H9 (cell line): ENCODE measurements at regions not wholly inside any gene's neighbourhood (a gene's known extent, or its start where the extent isn't known, plus 50 kb on each side); places are given as distances from the start of the nearest gene placed in this dataset.

Source experiments
- DNase-seq: peaks from one replicate; pipeline ENCODE4 v3.0.0-alpha.2; 2017
- H2AFZ ChIP-seq: one replicate; pipeline ENCODE4 v1.6.1; 2013; ENCODE audit warnings: mild to moderate bottlenecking, low read length, control low read depth, moderate library complexity
- H2AK5ac ChIP-seq: 2 replicates; pipeline ENCODE4 v1.6.1; 2013; ENCODE audit warnings: low read length, control low read depth, mixed read lengths; ENCODE audit not compliant: insufficient read length
- H2BK120ac ChIP-seq: one replicate; pipeline ENCODE4 v1.6.1; 2013; ENCODE audit warnings: low read depth, mild to moderate bottlenecking, low read length, control low read depth, inconsistent platforms; ENCODE audit not compliant: poor library complexity, severe bottlenecking
- H2BK12ac ChIP-seq: 2 replicates; pipeline ENCODE4 v1.6.1; 2013; ENCODE audit warnings: low read length, control low read depth, mixed read lengths, low read depth; ENCODE audit not compliant: insufficient read length
- H2BK15ac ChIP-seq: 2 replicates; pipeline ENCODE4 v1.6.1; 2013; ENCODE audit warnings: low read depth, low read length, control low read depth
- H2BK20ac ChIP-seq: one replicate; pipeline ENCODE4 v1.6.1; 2013; ENCODE audit warnings: low read depth, mild to moderate bottlenecking, low read length, control low read depth, inconsistent platforms; ENCODE audit not compliant: poor library complexity, severe bottlenecking
- H2BK5ac ChIP-seq: 2 replicates; pipeline ENCODE4 v1.6.1; 2013; ENCODE audit warnings: low read length, control low read depth, mixed read lengths; ENCODE audit not compliant: insufficient read length
- H3K14ac ChIP-seq: 2 replicates; pipeline ENCODE4 v1.6.1; 2013; ENCODE audit warnings: low read length, control low read depth; ENCODE audit not compliant: insufficient read depth
- H3K18ac ChIP-seq: 2 replicates; pipeline ENCODE4 v1.6.1; 2013; ENCODE audit warnings: low read depth, mild to moderate bottlenecking, mixed read lengths, low read length, control low read depth; ENCODE audit not compliant: insufficient read length
- H3K23ac ChIP-seq: 2 replicates; pipeline ENCODE4 v1.6.1; 2013; ENCODE audit warnings: low read length, control low read depth, mixed read lengths, low read depth; ENCODE audit not compliant: insufficient read length
- H3K23me2 ChIP-seq: 2 replicates; pipeline ENCODE4 v1.6.1; 2013; ENCODE audit warnings: low read depth, mild to moderate bottlenecking, mixed read lengths, low read length, control low read depth; ENCODE audit not compliant: insufficient read length, poor library complexity, severe bottlenecking
- H3K27ac ChIP-seq: 2 replicates; pipeline ENCODE4 v1.5.1; 2013; ENCODE audit warnings: low read length, control low read depth, mixed read lengths, low read depth; ENCODE audit not compliant: insufficient read length
- H3K27me3 ChIP-seq: 2 replicates; pipeline ENCODE4 v1.6.1; 2013; ENCODE audit warnings: low read length, control low read depth, inconsistent platforms; ENCODE audit not compliant: insufficient read depth
- H3K4ac ChIP-seq: 2 replicates; pipeline ENCODE4 v1.6.1; 2013; ENCODE audit warnings: low read depth, mild to moderate bottlenecking, control low read depth, inconsistent platforms, low read length, moderate library complexity
- H3K4me1 ChIP-seq: 2 replicates; pipeline ENCODE4 v1.6.1; 2013; ENCODE audit warnings: low read length, control low read depth, inconsistent platforms; ENCODE audit not compliant: insufficient read depth
- H3K4me2 ChIP-seq: 2 replicates; pipeline ENCODE4 v1.6.1; 2013; ENCODE audit warnings: low read length, control low read depth, mixed read lengths; ENCODE audit not compliant: insufficient read length, insufficient read depth
- H3K56ac ChIP-seq: 2 replicates; pipeline ENCODE4 v1.6.1; 2013; ENCODE audit warnings: low read depth, mild to moderate bottlenecking, mixed read lengths, low read length, control low read depth; ENCODE audit not compliant: insufficient read length
- H3K79me1 ChIP-seq: 2 replicates; pipeline ENCODE4 v1.6.1; 2013; ENCODE audit warnings: low read depth, mild to moderate bottlenecking, moderate library complexity, low read length, control low read depth, inconsistent platforms; ENCODE audit not compliant: insufficient read depth, poor library complexity, severe bottlenecking
- H3K79me2 ChIP-seq: 2 replicates; pipeline ENCODE4 v1.6.1; 2013; ENCODE audit warnings: low read length, control low read depth, inconsistent platforms; ENCODE audit not compliant: insufficient read depth
- H3K9ac ChIP-seq: 2 replicates; pipeline ENCODE4 v1.6.1; 2013; ENCODE audit warnings: low read length, control low read depth, mixed read lengths; ENCODE audit not compliant: insufficient read length; ENCODE audit errors: extremely low read depth
- H3K9me3 ChIP-seq: one replicate; pipeline ENCODE4 v1.6.1; 2013; ENCODE audit warnings: low read depth, low read length, inconsistent platforms; ENCODE audit not compliant: control insufficient read depth
- H3T11ph ChIP-seq: one replicate; pipeline ENCODE4 v1.6.1; 2013; ENCODE audit warnings: mild to moderate bottlenecking, low read length, control low read depth, inconsistent platforms
- H4K20me1 ChIP-seq: one replicate; pipeline ENCODE4 v1.6.1; 2013; ENCODE audit not compliant: control insufficient read depth, insufficient read length, insufficient read depth
- H4K5ac ChIP-seq: 2 replicates; pipeline ENCODE4 v1.6.1; 2013; ENCODE audit warnings: low read depth, mild to moderate bottlenecking, mixed read lengths, low read length, control low read depth; ENCODE audit not compliant: insufficient read length
- H4K8ac ChIP-seq: replicated peaks from 2 replicates; pipeline ENCODE4 v1.6.1; 2013; ENCODE audit warnings: low read length, control low read depth, mixed read lengths, low read depth; ENCODE audit not compliant: insufficient read length
- H4K91ac ChIP-seq: 2 replicates; pipeline ENCODE4 v1.6.1; 2013; ENCODE audit warnings: low read depth, mild to moderate bottlenecking, moderate library complexity, mixed read lengths, low read length, control low read depth; ENCODE audit not compliant: insufficient read length
- H3K27ac Mint-ChIP-seq, 3 experiments: 2 replicates in 2 of 3; 3 replicates in 1 of 3; pipeline ENCODE4 v1.8.0; 2020 to 2021; ENCODE audit warnings: mixed read lengths in 3 of 3, mild to moderate bottlenecking in 1 of 3, moderate library complexity in 1 of 3
- H3K27me3 Mint-ChIP-seq: 2 replicates; pipeline ENCODE4 v1.8.0; 2021; ENCODE audit warnings: low read depth, mild to moderate bottlenecking, moderate library complexity, mixed read lengths
- H3K36me3 Mint-ChIP-seq, 3 experiments: 2 replicates in 2 of 3; 3 replicates in 1 of 3; pipeline ENCODE4 v1.8.0; 2020 to 2021; ENCODE audit warnings: low read depth in 3 of 3, mixed read lengths in 3 of 3; ENCODE audit not compliant: insufficient read depth in 1 of 3
- H3K4me1 Mint-ChIP-seq, 2 experiments: 2 replicates each; pipeline ENCODE4 v1.8.0; 2020; ENCODE audit warnings: mixed read lengths in 2 of 2
- H3K4me3 Mint-ChIP-seq, 2 experiments: 2 replicates in 1 of 2; 3 replicates in 1 of 2; pipeline ENCODE4 v1.8.0; 2020 to 2021; ENCODE audit warnings: mild to moderate bottlenecking in 2 of 2, mixed read lengths in 2 of 2, moderate library complexity in 1 of 2
- H3K9me3 Mint-ChIP-seq, 2 experiments: 2 replicates in 1 of 2; 3 replicates in 1 of 2; pipeline ENCODE4 v1.8.0; 2020; ENCODE audit warnings: mild to moderate bottlenecking in 2 of 2, mixed read lengths in 2 of 2, moderate library complexity in 1 of 2
- CTCF ChIP-seq: fragments of 200-600 bp; sonication (generic); conservative IDR thresholded peaks from 3 replicates; pipeline ENCODE4 v1.8.0; 2021; ENCODE audit warnings: antibody characterized with exemption, mild to moderate bottlenecking
- WGBS: extraction: QIAGEN DNeasy Blood & Tissue Kit; methylation state at CpG from one replicate; pipeline ENCODE4 v1.1.7; 2013; ENCODE audit warnings: missing lambda C conversion rate, low lambda C conversion rate, mixed read lengths; ENCODE audit not compliant: insufficient read length; ENCODE audit errors: extremely low coverage; 5-methylcytosine and 5-hydroxymethylcytosine counted together

GRCh38 chr6:90346729-90347128 is 50.1 kb upstream of the BACH2 start:
- Histone ChIP-seq H2AFZ (no peak overlapping the region), H3K27ac (no peak overlapping the region), H3K56ac (no peak overlapping the region), H2BK5ac (no peak overlapping the region), H2BK12ac (no peak overlapping the region), H3K18ac (no peak overlapping the region), H3K23ac (no peak overlapping the region), H3K14ac (no peak overlapping the region), H3K27me3 (no peaks in the 10 kb centered on the region), H4K91ac (no peak overlapping the region), H4K5ac (no peak overlapping the region), H2BK20ac (no peak overlapping the region), H3K79me2 (no peaks in the 10 kb centered on the region), H3K23me2 (no peaks in the 10 kb centered on the region), H2BK120ac (no peak overlapping the region), H3T11ph (no peak overlapping the region), H2BK15ac (no peak overlapping the region), H4K8ac (no peak overlapping the region), H3K4me1 (no peaks in the 10 kb centered on the region), H3K4ac (no peak overlapping the region), H3K4me2 (no peak overlapping the region), H3K9ac (no peak overlapping the region), H3K9me3 (no peaks in the 10 kb centered on the region), H4K20me1 (no peaks in the 10 kb centered on the region), H2AK5ac (no peak overlapping the region), H3K79me1 (no peaks in the 10 kb centered on the region)
- no CpG with 5 or more reads among the region's 6 CpGs for WGBS
- H3K27ac Mint-ChIP-seq, result no peak overlapping the region
- no peaks in the 10 kb centered on the region for H3K9me3 Mint-ChIP-seq
- H3K4me3 Mint-ChIP-seq, result no peak overlapping the region
- peaks cover 8% of the 10 kb centered on the region for H3K27me3 Mint-ChIP-seq
- DNase-seq, result no peak
- H3K36me3 Mint-ChIP-seq, result no peaks in the 10 kb centered on the region
- peaks cover 5 to 6% of the 10 kb centered on the region in 2 experiments; a peak in 3 of 4 replicates for H3K4me1 Mint-ChIP-seq
- no peak for TF ChIP-seq CTCF
